ENCODE measurements at regions not wholly inside any gene's neighbourhood (a gene's known extent, or its start where the extent isn't known, plus 50 kb on each side); places are given as distances from the start of the nearest gene placed in this dataset.

DNA sequence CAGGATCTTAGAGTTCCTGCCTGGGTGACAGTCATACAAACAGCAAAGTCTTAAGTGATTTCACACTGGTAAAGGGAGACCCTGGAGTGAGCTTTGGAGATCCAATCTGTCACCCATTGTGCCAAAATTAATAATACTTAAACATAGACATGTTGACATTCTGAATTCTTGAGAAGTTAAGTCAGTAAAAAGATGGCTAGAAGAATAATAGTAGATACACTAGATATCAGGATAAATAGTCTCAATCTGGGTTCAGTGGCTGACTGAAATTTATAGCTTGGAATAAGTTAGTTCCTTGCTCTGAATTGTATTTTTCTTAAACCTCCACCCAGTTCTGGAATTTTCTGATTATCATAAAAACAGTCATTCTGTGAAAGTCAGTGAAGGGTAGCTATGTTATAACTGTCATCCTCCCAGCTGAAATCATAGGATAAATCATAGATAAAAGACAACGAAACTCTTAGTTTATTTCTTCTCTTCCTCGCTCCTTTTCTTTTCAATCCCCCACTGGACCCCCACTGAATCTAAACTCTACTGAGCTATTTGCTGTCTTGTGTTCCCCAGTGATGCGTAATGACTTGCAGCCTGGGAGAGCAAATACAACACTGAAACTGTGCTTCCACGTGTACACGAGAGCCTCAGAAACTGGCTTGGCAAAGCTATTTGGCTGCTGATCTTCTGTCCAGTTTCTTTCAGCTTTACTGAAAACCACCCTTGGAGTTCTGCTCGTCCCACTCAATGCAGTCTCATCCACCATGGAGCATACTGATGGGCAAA lies 175.4 kb upstream of the TP63 start:
- TF ChIP-seq POLR2A (IDR thresholded peaks at IDR 0.05; ENCODE audit: extremely low read depth, insufficient read length), result no peak
- no peak for TF ChIP-seq MYC (IDR thresholded peaks at IDR 0.05; ENCODE audit: low read depth, low read length)
- TF ChIP-seq, protein P1, sequence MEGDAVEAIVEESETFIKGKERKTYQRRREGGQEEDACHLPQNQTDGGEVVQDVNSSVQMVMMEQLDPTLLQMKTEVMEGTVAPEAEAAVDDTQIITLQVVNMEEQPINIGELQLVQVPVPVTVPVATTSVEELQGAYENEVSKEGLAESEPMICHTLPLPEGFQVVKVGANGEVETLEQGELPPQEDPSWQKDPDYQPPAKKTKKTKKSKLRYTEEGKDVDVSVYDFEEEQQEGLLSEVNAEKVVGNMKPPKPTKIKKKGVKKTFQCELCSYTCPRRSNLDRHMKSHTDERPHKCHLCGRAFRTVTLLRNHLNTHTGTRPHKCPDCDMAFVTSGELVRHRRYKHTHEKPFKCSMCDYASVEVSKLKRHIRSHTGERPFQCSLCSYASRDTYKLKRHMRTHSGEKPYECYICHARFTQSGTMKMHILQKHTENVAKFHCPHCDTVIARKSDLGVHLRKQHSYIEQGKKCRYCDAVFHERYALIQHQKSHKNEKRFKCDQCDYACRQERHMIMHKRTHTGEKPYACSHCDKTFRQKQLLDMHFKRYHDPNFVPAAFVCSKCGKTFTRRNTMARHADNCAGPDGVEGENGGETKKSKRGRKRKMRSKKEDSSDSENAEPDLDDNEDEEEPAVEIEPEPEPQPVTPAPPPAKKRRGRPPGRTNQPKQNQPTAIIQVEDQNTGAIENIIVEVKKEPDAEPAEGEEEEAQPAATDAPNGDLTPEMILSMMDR (IDR thresholded peaks at IDR 0.05; ENCODE audit: low read depth, low read length), result no peak
- DNase-seq (ENCODE audit: low read depth), result no peak
- no peak overlapping the region for H3K4me3 ChIP-seq (ENCODE audit: low read depth, low read length)

DNA sequence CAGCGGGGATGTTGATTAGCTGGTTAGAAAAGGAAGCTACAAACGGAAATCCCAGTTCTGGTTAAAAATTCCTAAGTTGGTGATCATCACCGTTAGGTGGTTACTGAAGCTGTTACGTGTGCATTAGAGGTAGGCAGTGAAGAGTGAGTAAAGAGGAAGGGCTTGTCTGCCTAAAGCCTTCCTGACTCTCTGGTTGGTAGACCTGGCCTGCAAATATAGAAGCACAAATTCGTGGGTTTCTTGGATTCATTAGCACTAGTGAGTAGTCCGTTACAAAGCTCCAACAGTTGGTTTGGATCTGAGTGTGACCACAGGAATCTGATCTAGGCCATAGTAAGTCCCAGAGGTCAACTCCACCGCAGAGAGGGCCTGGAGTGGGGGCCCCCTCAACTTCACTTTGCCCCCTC lies 174.0 kb upstream of the TP63 start:
- no peak overlapping the region for H3K4me3 ChIP-seq (ENCODE audit: low read depth, low read length)
- DNase-seq (ENCODE audit: low read depth), result no peak
- TF ChIP-seq, protein P2, sequence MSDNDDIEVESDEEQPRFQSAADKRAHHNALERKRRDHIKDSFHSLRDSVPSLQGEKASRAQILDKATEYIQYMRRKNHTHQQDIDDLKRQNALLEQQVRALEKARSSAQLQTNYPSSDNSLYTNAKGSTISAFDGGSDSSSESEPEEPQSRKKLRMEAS (IDR thresholded peaks at IDR 0.05; ENCODE audit: low read depth, low read length), result no peak
- TF ChIP-seq POLR2A (IDR thresholded peaks at IDR 0.05; ENCODE audit: extremely low read depth, insufficient read length), result no peak
- TF ChIP-seq, protein P1 (IDR thresholded peaks at IDR 0.05; ENCODE audit: low read depth, low read length), result no peak
- TF ChIP-seq MYC (IDR thresholded peaks at IDR 0.05; ENCODE audit: low read depth, low read length), result no peak

DNA sequence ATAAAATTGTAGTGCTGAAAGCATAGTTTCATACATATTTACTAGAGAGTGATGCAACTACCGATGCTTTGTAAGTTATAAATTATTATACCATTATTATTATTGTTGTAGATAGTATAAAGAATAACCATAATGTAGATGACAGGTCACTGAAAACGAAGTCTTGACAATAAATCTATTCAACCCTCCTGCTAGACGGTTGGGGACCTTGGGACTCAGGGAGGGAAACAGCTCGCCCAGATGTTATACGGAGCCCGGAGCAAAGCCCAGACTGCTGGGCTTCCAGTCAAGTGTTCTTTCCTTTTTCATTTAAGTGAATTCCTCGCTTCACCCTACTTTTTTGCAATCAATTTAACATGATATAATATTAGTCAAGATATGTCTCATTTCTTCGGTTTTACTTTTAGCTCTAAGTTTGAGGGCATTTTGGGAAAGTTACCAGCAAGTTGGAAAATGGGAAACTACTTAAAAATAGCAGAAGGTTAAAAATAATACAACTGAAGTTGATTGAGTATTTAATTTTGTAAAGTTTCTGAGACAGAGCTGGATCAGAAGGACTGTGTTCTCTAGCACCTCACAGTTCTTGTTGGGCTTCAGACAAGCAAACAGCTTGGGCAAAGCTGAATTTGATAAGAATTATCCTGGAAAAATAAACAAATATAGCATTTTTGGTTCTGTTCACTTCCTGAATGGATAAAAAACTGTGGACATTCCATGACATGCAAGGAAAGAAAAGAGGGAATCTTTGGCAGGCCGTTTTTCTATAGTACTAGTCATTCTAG lies 173.4 kb upstream of the TP63 start:
- TF ChIP-seq MYC (IDR thresholded peaks at IDR 0.05; ENCODE audit: low read depth, low read length), result no peak
- TF ChIP-seq, protein P1 (IDR thresholded peaks at IDR 0.05; ENCODE audit: low read depth, low read length), result no peak
- TF ChIP-seq, protein P2 (IDR thresholded peaks at IDR 0.05; ENCODE audit: low read depth, low read length), result no peak
- TF ChIP-seq POLR2A (IDR thresholded peaks at IDR 0.05; ENCODE audit: extremely low read depth, insufficient read length), result no peak
- no peak for DNase-seq (ENCODE audit: low read depth)
- no peak overlapping the region for H3K4me3 ChIP-seq (ENCODE audit: low read depth, low read length)

DNA sequence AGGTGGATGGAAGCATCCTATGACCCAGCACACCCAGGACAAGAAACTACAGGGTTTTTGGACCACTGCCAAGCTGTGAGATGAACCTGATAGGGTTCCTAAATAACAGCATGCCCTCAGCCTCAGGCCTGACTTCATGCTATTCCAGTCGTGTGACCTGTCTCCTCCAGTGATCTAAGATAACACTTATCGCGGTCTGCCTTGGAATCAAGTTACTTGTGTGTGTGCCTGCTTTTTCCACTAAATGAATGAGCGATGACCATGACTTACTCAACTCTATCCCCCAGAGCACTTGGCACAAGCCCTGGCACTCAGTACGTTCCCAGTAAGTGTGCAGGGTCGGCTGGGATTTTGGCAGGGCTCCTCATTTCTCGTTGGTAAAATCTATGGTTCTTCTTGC lies 172.7 kb upstream of the TP63 start:
- TF ChIP-seq POLR2A (IDR thresholded peaks at IDR 0.05; ENCODE audit: extremely low read depth, insufficient read length), result no peak
- TF ChIP-seq, protein P1 (IDR thresholded peaks at IDR 0.05; ENCODE audit: low read depth, low read length), result no peak
- TF ChIP-seq, protein P2 (IDR thresholded peaks at IDR 0.05; ENCODE audit: low read depth, low read length), result no peak
- TF ChIP-seq MYC (IDR thresholded peaks at IDR 0.05; ENCODE audit: low read depth, low read length), result no peak
- H3K4me3 ChIP-seq (ENCODE audit: low read depth, low read length), result no peak overlapping the region
- no peak for DNase-seq (ENCODE audit: low read depth)

DNA sequence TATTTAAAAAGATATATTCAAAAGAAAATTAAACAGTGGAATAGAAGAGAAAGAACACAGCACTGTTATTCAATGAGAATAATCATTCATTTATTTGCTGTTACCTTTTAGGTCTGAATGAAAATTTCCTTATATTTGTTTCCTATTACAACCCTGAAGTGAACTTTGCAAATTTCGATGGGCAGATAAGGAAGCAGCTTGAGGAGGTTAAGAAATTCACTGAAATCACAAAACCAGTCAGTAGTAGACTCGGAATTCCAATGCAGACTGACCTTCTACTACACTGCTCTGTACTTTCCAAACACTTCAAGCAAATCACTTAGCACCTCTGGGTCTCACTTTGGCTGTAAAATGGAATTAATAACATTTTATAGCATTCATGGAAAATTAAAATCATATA lies 172.0 kb upstream of the TP63 start:
- no peak for DNase-seq (ENCODE audit: low read depth)
- TF ChIP-seq, protein P1 (IDR thresholded peaks at IDR 0.05; ENCODE audit: low read depth, low read length), result no peak
- TF ChIP-seq MYC (IDR thresholded peaks at IDR 0.05; ENCODE audit: low read depth, low read length) (no peak), POLR2A (IDR thresholded peaks at IDR 0.05; ENCODE audit: extremely low read depth, insufficient read length) (no peak)
- TF ChIP-seq, protein P2 (IDR thresholded peaks at IDR 0.05; ENCODE audit: low read depth, low read length), result no peak
- no peak overlapping the region for H3K4me3 ChIP-seq (ENCODE audit: low read depth, low read length)

Measured in NB4 (cell line).